Adrenal gland (tissue), 5 donors: ENCODE measurements at regions not wholly inside any gene's neighbourhood (a gene's known extent, or its start where the extent isn't known, plus 50 kb on each side); places are given as distances from the start of the nearest gene placed in this dataset.

ENCODE experiments used
- CTCF ChIP-seq, 6 experiments: fragments of 450-650 bp in 4 of 6; fragments of 200-600 bp in 2 of 6; sonication (generic) in 1 of 6; IDR thresholded peaks; 1 replicate in 5 of 6; 2 replicates in 1 of 6; pipeline versions ENCODE4 v1.5.1 to v1.8.0; 2016 to 2021; ENCODE audit warnings: antibody characterized with exemption in 6 of 6, mild to moderate bottlenecking in 2 of 6, moderate library complexity in 1 of 6
- POLR2A ChIP-seq, 2 donors: fragments of 450-650 bp; IDR thresholded peaks; one replicate each; pipeline ENCODE4 v1.6.1; 2017; ENCODE audit warnings: antibody characterized with exemption in 2 of 2, mild to moderate bottlenecking in 2 of 2, moderate library complexity in 1 of 2
- donor health status: DM: no; HTN: no; CAD: no.

DNA sequence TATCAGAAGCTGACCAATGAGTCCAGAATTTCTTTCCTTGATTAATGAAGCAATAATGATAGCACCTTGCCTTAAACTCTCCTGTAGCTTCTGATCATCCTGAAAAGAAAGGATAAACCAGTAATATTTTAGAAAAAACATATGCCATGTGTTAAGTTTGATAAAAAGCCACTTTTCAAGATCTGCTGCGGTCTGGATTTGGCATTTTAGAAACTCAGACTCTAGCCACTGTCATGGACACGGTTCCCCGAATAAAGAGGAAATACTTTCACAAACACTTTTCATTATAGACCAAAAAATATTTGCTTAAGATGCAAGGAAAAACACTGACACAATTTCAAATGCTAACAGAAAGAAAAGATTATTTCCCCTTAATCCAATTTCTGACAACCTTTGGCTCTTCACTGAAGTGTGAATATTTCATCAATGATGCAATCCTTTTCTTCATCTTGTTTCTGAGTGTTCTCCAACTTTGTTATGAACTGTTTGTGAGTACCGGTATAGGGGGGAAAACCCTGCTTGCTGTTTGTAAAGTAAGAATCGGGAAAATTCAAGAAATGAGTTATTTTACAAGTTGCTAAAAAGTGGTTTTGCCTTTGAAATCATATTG is 329.5 kb downstream of the CRPPA start:
- TF ChIP-seq CTCF (IDR thresholded peaks at IDR 0.05) = no peak
- no peak for TF ChIP-seq POLR2A (IDR thresholded peaks at IDR 0.05)
